SK-N-SH (cell line): ENCODE measurements at regions not wholly inside any gene's neighbourhood (a gene's known extent, or its start where the extent isn't known, plus 50 kb on each side); places are given as distances from the start of the nearest gene placed in this dataset.

ENCODE experiments used
- CTCF ChIA-PET: fragments of 300-600, 350-600 bp; formaldehyde crosslinking; extraction: SDS; loops from one replicate; lab custom pipeline; 2021; lab: Yijun Ruan, JAX
- POLR2A ChIA-PET: fragments of 350-600 bp; sonication (Branson Sonifier 250); formaldehyde crosslinking; extraction: SDS; loops from one replicate; lab custom pipeline; 2020; ENCODE audit warnings: antibody characterized with exemption, inconsistent platforms; lab: Yijun Ruan, JAX
- DNase-seq: peaks from one replicate; pipeline ENCODE4 v3.0.0; 2012
- H2AFZ ChIP-seq: fragments of 200-600 bp; sonication (generic); 2 replicates; pipeline ENCODE4 v1.8.1; 2016; ENCODE audit warnings: antibody characterized with exemption, mild to moderate bottlenecking, low read depth
- H3F3A ChIP-seq: fragments of 200-600 bp; sonication (generic); replicated peaks from 2 replicates; pipeline ENCODE3; 2016; ENCODE audit warnings: antibody characterized with exemption, mild to moderate bottlenecking; ENCODE audit not compliant: insufficient read depth
- H3K27ac ChIP-seq, 2 experiments: fragments of 200-500 bp in 1 of 2; fragments of 200-600 bp in 1 of 2; sonication (Bioruptor generic) in 1 of 2; sonication (generic), shearing (Covaris generic) in 1 of 2; 2 replicates each; pipeline versions ENCODE4 v1.5.1 to v1.6.1; 2014 to 2016; ENCODE audit warnings: low read depth in 2 of 2, inconsistent platforms in 1 of 2, low read length in 1 of 2, mild to moderate bottlenecking in 1 of 2, mixed read lengths in 1 of 2
- H3K27me3 ChIP-seq: fragments of 200-600 bp; sonication (generic), shearing (Covaris generic); 2 replicates; pipeline ENCODE4 v1.6.1; 2016; ENCODE audit warnings: mixed run types; ENCODE audit not compliant: insufficient read depth
- H3K36me3 ChIP-seq, 2 experiments: fragments of 200-500 bp in 1 of 2; fragments of 200-600 bp in 1 of 2; sonication (Bioruptor generic) in 1 of 2; sonication (generic) in 1 of 2; replicated peaks in 1 of 2; 2 replicates each; pipeline versions ENCODE3 to v1.5.1; 2014 to 2016; ENCODE audit warnings: low read length in 1 of 2, mild to moderate bottlenecking in 1 of 2; ENCODE audit not compliant: insufficient read depth in 2 of 2, control insufficient read depth in 1 of 2
- H3K4me1 ChIP-seq, 2 experiments: fragments of 200-500 bp in 1 of 2; fragments of 200-600 bp in 1 of 2; sonication (Bioruptor generic) in 1 of 2; sonication (generic), shearing (Covaris generic) in 1 of 2; 2 replicates each; pipeline versions ENCODE4 v1.5.1 to v1.6.1; 2014 to 2016; ENCODE audit warnings: low read depth in 1 of 2, low read length in 1 of 2, mixed run types in 1 of 2; ENCODE audit not compliant: insufficient read depth in 2 of 2, control insufficient read depth in 1 of 2
- H3K4me2 ChIP-seq: fragments of 200-600 bp; sonication (generic), shearing (Covaris generic); 2 replicates; pipeline ENCODE4 v1.6.1; 2017; ENCODE audit warnings: mixed run types
- H3K4me3 ChIP-seq, 2 experiments: fragments of 200-500 bp in 1 of 2; fragments of 200-600 bp in 1 of 2; sonication (Bioruptor generic) in 1 of 2; sonication (generic), shearing (Covaris generic) in 1 of 2; 2 replicates each; pipeline versions ENCODE4 v1.5.1 to v1.8.1; 2014 to 2016; ENCODE audit warnings: low read depth in 2 of 2, inconsistent platforms in 1 of 2, low read length in 1 of 2, mild to moderate bottlenecking in 1 of 2, mixed read lengths in 1 of 2, moderate library complexity in 1 of 2
- H3K79me2 ChIP-seq: fragments of 200-600 bp; sonication (generic); 2 replicates; pipeline ENCODE4 v1.8.1; 2017; ENCODE audit warnings: mild to moderate bottlenecking; ENCODE audit not compliant: insufficient read depth
- H3K9ac ChIP-seq: fragments of 200-600 bp; sonication (generic); 2 replicates; pipeline ENCODE4 v1.6.1; 2017; ENCODE audit warnings: mixed run types
- H3K9me2 ChIP-seq: fragments of 200-600 bp; sonication (generic); 2 replicates; pipeline ENCODE4 v1.6.1; 2017; ENCODE audit warnings: mixed run types
- H3K9me3 ChIP-seq: fragments of 200-600 bp; sonication (generic); 2 replicates; pipeline ENCODE4 v1.6.1; 2017; ENCODE audit warnings: mixed run types, mild to moderate bottlenecking, moderate library complexity
- H4K20me1 ChIP-seq: fragments of 200-600 bp; sonication (generic); 2 replicates; pipeline ENCODE4 v1.6.1; 2017; ENCODE audit warnings: mild to moderate bottlenecking, mixed run types; ENCODE audit not compliant: insufficient read depth
- ELF1 ChIP-seq: IDR thresholded peaks from 2 replicates; pipeline ENCODE4 v1.4.0; 2012
- EP300 ChIP-seq, 2 experiments: IDR thresholded peaks; 2 replicates each; pipeline versions ENCODE4 v1.4.0 to v1.6.1; 2012; ENCODE audit warnings: borderline replicate concordance in 1 of 2, low read depth in 1 of 2, low read length in 1 of 2
- GATA2 ChIP-seq: sonication (generic); formaldehyde crosslinking; IDR thresholded peaks from 2 replicates; pipeline ENCODE4 v1.5.0; 2020; ENCODE audit warnings: mild to moderate bottlenecking, missing genetic modification reagents
- MAX ChIP-seq: IDR thresholded peaks from 2 replicates; pipeline ENCODE4 v1.4.0; 2012; ENCODE audit warnings: low read depth
- NFIC ChIP-seq: IDR thresholded peaks from 2 replicates; pipeline ENCODE4 v1.4.0; 2012; ENCODE audit warnings: borderline replicate concordance
- REST ChIP-seq: IDR thresholded peaks from 2 replicates; pipeline ENCODE4 v1.6.1; 2012; ENCODE audit warnings: mild to moderate bottlenecking, low read depth, low read length, moderate library complexity
- ZBTB33 ChIP-seq: IDR thresholded peaks from 2 replicates; pipeline ENCODE4 v1.4.0; 2012; ENCODE audit warnings: low read depth, borderline replicate concordance
- WGBS: methylation state at CpG from one replicate; pipeline ENCODE4 v1.1.6; 2017; ENCODE audit warnings: low lambda C conversion rate; 5-methylcytosine and 5-hydroxymethylcytosine counted together

- Histone ChIP-seq H3K27ac (no peak overlapping the region), H3K9me2 (no peaks in the 10 kb centered on the region), H3F3A (no peaks in the 10 kb centered on the region), H3K4me3 (no peak overlapping the region), H2AFZ (no peak overlapping the region), H3K36me3 (no peaks in the 10 kb centered on the region), H4K20me1 (no peaks in the 10 kb centered on the region), H3K27me3 (no peaks in the 10 kb centered on the region), H3K4me2 (no peak overlapping the region), H3K9me3 (no peaks in the 10 kb centered on the region), H3K79me2 (no peaks in the 10 kb centered on the region), H3K9ac (no peak overlapping the region), H3K4me1 (peaks cover 0 to 7% of the 10 kb centered on the region in 2 experiments; a peak in 2 of 4 replicates)
- TF ChIP-seq ZBTB33 (no peak), EP300 (IDR thresholded peaks at IDR 0.05; ENCODE audit: borderline replicate concordance in 1 of 2, low read depth in 1 of 2, low read length in 1 of 2) (no peak), NFIC (no peak)
- ChIA-PET POLR2A (no interaction called here), CTCF (no interaction called here)
- no peak for DNase-seq
- 78% methylated on average over 8 of the region's 8 CpGs for WGBS
Measured at GRCh38 chr2:12828980-12829379, 112.2 kb downstream of the TRIB2 start.

- Histone ChIP-seq H3K4me2 (no peak overlapping the region), H2AFZ (no peak overlapping the region), H3K36me3 (no peaks in the 10 kb centered on the region), H3K9me3 (no peaks in the 10 kb centered on the region), H3K9ac (no peak overlapping the region), H3K79me2 (no peaks in the 10 kb centered on the region), H4K20me1 (no peaks in the 10 kb centered on the region), H3K27ac (no peak overlapping the region), H3F3A (no peaks in the 10 kb centered on the region), H3K27me3 (no peaks in the 10 kb centered on the region), H3K9me2 (no peaks in the 10 kb centered on the region), H3K4me3 (no peak overlapping the region), H3K4me1 (no peaks in the 10 kb centered on the region; a peak in 1 of 4 replicates)
- ChIA-PET POLR2A (no interaction called here), CTCF (interaction anchor here (1.2 kb wide), 1 partner anchor 26 kb away, joined by 3 read pairs; no protein-coding TSS in a partner anchor)
- TF ChIP-seq REST (no peak), MAX (no peak), ELF1 (no peak), GATA2 (CRISPR knock-in tag) (no peak)
- no peak for DNase-seq
- WGBS: 74% methylated on average over 1 of the region's 1 CpG
Measured at GRCh38 chr2:12831016-12831415, 114.3 kb downstream of the TRIB2 start.
